Stimulated activated CD4-positive, alpha-beta T cell treated with anti-CD3 and anti-CD28 coated beads, Interleukin-15, amount 100 ng/mL, for 48 hours (primary cell): ENCODE measurements at regions not wholly inside any gene's neighbourhood (a gene's known extent, or its start where the extent isn't known, plus 50 kb on each side); places are given as distances from the start of the nearest gene placed in this dataset.

Experiments
- DNase-seq, 2 donors: peaks; one replicate each; pipeline ENCODE4 v3.0.0-alpha.2; 2020; ENCODE audit warnings: low read depth in 2 of 2

DNA sequence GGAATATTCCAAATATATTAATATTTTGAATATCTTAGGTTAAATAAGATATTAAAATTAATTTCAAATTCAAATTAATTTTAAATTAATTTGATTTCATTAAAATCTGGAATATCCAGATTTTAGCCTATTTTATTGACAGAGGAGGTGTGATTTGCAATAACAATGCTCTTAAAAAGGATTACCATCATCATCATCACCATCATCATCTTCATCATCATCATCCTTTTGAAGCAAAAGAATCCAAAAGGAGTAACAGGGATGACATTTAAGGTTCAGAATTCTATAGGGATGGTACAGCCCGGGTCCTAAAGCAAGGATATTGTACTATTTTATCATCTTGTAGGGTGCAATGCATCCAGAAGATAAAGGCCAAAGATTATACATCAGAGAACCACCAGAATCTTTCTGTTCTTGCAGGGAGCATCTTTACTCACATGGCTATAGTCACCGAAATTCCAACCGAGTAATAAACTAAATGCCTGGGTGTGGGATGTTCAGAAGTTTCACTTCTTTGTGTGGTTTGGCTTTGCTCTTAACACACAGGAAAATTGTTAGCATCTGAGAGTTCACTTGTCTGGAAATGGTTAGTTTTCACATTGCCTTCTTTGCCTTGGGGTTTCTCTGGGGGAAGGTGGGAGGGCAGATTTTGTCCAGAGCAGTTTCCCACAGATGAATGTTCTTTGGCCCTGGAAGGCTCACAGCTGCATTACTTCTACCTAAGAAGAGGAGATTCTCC lies 99.1 kb upstream of the ITGA6 start:
- DNase-seq: no peak

DNA sequence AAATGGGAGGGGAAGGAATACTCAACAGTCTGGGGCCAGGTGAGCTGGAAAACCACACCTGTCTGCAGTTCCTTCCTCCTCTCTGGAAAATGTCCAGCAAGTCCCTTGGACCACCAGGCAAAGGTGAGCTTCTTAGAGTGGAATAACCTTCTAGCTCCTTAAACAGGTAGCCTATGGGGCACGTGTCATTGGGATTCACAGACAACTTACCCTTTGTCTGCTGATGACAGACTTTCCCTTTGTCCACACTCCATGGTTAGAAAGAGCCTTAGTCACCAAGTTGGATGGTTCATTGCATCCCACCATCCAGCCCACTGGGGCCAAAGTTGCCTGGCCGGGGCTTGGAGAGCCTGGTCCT lies 98.0 kb upstream of the ITGA6 start:
- DNase-seq: no peak

DNA sequence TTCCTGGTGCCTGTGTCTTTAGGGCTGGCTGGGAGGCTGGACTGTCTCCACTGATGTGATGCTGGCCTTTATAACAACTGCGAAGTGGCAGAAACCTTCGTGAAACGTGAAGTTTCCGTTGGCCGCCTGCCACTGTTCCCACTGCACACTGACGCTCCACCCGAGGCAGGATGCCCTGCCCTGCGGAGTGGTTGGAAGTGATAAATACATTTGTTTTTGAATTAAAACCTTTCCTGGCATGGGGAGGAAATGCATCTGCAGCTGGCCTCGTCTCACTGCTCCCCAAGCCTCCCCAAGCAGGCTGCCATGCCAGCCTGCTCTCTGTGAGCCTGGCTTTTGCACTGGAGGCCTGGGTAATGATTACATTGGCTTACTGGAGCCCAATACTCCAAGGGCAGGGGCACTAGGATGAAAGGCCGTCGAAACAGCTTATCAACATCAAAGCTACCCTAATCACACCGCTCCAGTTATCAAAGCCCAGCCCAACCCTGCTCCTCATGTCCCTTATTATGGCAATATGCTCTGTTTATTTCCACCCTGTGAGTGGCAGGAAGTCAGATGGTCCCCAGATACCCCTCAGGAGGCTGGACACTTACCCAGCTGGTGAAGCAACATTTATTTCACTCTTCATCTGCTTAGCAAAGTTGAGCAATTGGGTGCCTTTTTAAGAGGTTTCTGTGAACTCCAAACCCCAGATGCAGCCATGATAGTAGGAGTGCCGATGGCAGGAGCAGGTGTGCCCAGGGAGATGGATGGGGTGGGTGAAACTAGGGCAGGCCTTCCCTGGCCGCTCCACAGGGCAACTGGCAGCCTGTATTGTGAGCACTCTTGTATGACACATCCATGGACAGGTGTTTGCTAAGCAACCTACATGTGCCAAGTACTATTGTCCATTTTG lies 97.4 kb upstream of the ITGA6 start:
- DNase-seq: no peak

DNA sequence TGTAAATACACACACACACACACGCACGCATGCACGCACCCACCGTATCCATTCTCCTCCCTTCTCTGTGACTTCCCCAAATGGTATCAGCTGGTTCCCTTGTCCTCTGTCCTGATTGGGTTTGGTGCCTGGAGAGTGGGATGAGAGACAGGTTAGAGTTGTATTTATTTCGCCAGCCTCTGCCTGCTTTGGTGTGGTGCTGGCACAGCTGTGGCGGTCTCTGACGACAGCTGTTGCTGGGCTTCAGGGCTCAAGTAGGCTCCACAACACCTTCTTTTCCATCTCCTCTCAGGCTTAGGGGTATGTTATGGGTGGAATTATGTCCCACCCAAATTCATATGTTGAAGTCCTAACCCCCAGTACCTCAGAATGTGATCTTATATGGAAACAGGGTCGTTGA lies 94.9 kb upstream of the ITGA6 start:
- DNase-seq: no peak

DNA sequence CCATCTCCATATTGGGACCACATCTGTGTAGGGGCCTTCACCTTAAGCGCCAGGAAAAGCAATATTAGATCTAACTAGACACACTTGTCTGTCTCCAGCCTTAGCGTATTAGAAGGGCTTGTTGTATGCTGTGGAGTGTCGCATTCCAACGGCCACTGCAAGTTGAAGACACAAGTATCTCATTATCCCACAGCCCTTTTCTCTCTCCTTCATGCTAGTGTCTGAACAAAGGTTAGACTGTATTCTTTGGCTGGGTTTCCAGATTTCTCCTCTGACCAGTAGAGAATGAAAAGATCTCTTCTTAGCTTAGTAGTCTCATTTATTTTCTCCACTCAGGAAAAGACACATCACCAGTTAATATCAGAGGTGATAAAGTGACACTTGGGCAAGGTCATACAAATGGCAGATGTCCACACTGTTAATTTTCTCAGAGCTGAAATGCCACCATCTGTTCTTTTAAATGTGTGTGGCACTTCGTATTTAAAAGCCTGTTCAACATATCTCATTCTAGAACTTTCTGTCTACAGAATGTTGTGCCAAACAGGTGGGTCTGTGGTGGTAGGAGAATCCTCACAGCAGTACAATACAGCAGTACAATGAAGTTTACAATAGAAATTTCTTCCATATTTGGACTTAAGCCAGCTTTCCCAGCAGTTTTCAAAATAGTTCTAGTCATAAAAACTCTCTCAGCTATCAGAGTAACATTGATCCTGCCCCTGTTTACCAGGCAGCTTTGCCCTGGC lies 94.0 kb upstream of the ITGA6 start:
- DNase-seq: no peak

DNA sequence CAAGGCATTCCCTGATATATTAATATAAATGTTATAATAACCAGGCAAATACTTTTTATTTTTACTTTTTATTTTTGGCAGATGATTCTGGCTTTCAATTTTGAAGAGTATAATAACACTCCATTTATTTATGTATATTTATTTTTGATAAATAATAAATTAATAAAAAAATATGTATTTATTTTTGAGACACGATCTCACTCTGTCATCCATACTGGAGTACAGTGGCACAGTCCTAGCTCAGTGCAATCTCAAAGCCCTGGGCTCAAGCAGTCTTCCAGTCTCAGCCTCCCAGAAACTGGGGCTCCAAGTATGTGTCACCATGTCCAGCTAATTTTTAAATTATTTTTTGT lies 93.4 kb upstream of the ITGA6 start:
- no peak for DNase-seq

DNA sequence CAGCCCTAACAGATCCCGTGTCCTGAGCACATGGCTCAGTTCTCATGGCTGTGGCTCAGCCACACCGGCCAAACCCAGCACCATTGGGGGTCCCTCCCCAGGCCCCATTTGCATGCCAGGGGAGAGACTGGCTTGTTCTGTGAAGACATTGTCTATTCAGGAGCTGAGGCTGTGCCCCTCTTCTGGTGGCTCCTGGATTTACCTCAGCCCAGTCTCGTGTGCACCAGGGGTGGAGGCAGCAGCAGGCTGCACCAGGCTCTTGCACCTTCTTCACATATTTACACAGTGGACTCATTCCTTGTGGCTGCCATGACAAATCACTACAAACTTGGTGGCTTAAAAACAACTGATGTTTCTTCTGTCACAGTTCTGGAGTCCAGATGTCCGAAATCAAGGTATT lies 92.4 kb upstream of the ITGA6 start:
- no peak for DNase-seq

DNA sequence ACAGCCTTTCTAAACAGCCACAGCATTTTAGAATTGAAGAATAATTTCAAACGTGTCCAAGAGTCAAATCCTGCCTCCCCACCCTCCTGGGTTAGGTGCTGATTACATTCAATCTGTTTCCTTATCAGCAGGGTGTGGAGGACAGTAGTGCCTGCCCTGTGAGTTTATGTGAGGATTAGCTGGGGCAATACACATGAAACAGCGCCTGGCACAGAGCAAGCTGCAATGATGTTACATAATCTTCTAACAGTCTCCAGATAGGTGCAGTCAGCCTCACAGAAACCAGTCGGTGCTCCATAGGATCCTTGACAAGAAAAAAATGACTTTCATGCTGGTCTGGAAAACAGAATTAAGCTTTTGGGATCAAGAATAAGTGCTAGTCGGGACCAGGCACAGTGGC lies 91.7 kb upstream of the ITGA6 start:
- no peak for DNase-seq

DNA sequence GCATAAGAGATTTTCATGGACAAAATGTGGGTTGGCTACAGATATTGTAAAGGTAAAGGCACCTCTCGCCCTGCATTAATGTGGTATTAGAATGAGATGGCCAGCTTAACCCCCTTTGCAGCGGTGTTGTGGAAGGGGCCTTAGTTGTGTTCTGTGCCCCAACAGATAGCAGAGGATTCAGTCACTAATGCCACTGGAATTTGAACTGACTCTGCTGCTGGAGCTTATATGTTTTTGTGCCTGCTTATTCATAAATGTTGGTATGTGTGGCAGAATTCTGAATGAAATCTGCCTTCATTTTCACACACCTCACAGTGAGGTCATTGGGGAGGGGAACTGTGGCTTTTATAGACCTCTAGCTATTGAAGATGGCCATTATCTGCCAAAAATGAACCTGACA lies 90.7 kb upstream of the ITGA6 start:
- DNase-seq: no peak

DNA sequence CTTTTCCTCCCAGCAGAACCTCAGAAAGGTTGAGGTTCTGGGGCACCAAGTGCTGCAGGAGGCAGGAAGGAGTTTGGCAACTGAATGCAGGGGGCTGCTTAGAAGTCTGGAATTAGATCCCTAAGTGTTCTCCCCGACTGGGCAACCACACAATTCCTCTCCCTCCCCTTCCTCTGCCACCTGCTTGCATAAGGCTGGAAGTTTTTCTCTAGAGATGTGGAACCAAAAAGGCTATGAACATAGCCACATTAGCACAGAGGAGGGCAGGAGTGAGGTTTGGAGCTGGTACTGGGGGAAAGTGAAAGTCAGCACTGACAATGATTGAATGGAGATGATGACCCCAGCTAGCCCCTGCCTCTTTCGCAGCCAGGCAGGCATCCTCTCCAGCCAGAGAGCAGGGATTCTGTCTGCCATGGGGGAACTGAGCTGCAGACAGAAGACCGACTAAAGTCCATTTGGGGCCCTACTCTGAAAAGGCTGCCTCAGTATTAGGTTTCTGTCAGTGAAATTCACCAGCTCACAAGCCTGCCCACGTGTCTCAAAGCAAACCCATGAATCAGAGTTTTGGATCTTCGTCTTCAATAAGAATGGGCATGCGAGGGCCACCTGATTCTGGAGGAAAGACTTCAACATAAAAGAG lies 87.9 kb upstream of the ITGA6 start:
- DNase-seq: no peak

DNA sequence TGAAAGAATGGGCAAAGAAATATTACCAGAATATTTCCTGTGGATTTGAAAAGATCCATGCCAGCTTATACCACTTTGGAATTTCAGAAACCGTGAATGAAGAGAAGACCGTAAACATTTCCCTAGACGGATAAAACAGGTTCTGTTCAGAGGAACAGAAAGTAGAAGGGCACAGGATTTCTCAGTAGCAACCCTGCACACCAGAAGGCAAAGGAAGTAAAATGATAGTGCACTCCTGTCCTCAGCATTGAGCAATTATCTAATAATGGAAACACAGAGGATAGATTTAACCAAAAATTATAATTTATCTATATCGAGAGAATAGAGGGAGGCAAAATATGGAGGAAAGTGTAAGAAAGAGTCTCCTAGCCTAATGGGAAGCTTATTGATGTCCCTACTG lies 87.0 kb upstream of the ITGA6 start:
- no peak for DNase-seq

DNA sequence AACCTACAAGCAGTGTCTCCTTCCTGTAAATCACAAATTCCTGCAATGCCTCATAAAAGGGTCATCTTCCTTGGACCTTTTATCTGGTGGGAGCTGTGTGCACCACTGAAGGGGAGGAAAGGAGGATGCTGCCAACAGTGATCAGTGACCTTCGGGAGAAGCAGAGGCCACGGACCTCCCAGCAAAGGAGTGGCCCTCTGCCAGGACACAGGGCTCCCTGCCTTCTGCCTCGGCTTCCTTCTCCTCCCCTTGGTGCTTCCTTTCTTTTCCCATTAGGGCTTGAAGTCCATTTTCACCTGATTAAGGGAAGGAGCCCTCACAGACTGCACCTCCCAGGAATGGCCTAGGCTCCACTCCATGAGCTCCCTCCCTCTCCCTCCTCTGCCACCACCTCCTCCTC lies 85.3 kb upstream of the ITGA6 start:
- no peak for DNase-seq

DNA sequence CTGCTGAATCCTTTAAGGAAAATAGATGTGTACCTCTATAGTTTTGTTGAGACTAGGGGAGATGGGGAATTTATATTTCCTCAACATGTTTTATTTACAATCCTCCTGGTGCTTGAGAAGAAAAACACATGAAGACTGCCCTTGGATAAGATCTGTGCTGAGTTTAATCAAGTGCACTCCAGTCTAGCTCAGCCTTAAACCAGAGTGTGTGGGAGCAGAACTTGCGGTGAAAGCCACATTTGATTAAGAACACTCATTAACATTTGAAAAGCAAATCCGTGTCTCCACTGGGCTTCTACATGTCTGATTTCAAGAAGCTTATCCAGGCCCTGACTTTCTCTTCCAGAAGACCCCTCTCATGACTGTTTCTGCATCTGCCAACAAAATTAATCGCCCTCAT lies 84.8 kb upstream of the ITGA6 start:
- no peak for DNase-seq

DNA sequence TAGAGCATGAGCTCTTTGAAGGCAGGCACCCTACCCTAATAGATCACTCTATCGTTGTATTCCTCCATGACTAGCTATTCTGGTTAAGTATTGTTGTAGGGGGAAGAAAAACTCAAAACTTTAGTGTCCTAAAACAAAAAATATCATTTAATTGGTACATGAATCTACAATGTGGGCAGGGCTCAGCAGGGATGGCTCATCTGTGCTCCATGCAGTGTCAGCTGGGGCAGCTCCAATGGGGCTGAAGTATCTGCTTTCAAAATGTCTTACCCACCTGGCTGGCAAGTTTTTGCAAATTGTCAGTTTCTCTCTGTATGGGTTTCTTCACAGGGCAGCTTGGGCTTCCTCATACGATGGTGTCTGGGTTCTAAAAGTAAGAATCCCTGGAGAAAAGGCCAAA lies 83.2 kb upstream of the ITGA6 start:
- DNase-seq: no peak

DNA sequence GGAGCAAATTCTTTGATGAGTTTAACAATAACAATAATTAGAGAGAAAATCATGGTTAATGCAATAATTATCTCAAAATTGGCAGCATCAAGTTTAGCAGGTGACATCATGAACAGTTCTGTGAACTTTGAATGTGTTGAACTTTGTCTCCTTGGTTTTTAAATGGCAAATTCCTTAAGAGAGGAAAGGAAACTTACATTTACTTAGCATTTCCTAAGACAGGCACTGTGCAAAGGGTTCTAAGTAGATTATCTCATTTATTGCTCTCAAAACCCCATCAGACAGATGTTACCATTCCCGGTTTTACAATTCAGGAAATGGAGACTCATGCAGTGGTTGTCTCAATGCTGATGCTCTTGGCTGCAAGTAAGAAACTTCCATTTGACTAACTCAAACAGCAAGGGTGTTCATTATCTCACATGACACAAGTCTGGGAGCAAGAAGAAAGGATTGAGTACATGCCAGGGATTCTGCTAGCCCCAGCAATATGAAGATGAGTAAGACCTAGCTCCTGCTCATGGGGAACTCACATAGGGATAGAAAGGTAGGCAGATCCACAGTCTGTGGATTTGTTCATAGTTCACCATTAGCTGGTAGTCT lies 81.3 kb upstream of the ITGA6 start:
- DNase-seq: no peak

DNA sequence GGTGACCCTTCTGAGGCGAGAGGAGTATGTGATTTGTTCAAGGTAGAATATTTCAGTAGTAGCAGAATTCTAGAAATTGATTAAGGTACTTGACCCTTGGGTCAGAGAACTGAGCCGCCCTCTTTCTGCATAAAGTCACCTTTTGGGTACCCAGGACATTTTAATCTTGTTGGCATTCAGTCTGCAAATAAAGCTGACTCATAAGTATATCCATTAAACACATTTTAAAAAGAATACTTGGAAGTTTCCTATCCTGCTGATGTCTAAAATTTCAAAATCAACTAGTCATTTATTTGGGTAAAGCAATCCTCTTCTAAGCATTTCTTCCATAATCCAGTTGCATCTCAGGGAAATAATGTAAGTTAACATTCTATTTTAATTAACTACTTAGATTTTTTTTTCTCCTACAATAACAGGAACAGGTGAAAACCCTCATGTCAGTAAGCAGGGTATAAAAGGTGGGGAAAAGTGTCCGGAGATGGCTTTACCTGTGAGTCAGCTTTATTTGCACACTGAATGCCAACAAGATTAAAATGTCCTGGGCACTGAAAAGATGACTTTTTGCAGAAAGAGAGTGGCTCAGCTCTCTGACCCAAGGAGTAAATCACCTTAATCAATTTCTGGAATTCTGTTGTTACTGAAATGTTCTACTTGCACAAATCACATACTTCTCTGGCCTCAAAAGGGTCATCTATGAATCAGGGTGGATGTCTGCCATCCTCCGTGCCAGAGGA lies 78.7 kb upstream of the ITGA6 start:
- DNase-seq: no peak

DNA sequence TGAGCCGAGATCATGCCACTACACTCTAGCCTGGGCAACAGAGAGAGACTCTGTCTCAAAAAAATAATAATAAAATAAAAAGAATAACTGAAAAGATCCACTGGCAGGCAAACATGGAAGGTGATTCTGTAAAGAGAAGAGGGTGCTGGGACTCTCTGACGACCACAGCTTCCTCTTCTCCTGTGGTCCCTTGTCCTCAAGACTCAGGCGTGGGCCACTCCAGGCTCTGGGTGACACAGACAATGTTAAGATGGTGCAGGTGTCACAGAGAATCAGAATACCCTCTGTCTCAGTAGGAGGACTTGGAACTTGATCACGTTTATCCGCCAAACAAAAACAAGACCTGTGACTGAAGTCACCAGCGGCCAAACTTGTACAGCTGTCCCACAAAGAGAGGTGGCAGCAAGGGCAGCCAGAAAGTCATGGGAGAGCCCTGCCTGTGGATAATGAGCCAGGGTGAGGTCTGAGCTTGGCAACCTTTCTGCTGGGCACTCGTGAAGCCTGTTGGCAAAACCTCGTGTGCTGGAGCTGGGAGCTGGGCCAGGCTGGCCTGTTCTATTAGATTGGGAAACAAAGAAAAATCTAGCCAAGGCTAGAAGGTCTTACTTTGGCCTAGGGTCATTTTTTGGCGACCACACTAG lies 76.4 kb upstream of the ITGA6 start:
- no peak for DNase-seq

DNA sequence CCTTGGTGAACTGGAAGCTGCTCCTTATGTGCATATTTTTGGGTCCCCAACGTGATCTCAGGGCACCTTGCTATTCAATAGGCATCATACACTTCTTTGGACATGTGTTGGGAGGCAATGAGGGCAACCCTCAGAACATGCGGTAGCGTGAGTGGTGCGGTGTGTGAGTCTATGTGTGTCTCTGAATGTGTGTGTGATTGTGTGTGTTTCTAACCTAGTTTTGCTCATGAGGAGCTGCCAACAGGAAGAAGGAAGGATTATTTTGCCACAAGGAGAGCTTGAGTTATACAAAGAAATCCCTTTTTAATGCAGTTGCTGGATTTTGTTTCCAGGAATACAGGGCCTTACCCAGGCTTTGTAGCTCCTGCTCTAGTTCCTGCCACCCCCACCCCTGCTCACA lies 75.8 kb upstream of the ITGA6 start:
- DNase-seq: no peak

DNA sequence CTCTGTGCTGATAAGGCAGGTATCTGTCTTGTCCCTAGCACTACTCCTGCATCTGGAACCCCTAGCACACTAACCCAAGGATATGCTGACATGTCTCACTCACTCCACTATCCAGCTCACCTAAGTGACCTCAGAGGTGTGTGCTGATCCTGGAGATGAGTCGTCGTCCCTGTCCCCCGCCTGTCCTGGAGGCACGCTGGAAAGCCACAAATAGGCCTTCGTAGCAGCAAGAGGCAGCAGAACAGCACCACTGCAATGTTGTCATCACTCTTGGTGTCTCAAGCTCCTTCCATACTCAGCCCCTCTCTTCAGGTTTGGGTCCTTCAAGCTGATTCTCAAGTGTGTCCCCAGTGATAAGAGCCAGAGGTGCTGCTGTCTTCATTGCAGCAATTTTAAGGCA lies 73.0 kb upstream of the ITGA6 start:
- no peak for DNase-seq

DNA sequence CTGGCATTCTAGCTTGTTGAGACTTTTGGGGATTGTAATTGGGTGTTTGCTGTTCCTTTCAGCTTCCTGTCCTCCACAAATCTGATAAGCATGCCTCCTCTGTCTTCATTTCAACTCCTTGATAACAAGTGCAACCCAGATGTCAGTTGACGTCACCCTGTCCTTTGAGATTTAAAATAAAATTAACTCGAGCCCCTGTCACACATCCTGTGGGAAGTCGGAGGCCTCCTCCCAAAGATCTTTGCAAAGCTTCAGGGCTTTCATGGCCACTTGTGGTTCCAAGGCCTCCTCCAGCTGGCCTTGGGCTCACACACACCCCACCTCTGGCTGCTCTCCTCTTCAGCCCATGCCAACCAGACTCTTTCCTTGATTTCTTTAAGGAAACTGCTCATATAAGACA lies 69.9 kb upstream of the ITGA6 start:
- no peak for DNase-seq
